Neural crest cell (in vitro differentiated cells): ENCODE measurements at regions not wholly inside any gene's neighbourhood (a gene's known extent, or its start where the extent isn't known, plus 50 kb on each side); places are given as distances from the start of the nearest gene placed in this dataset.
A peak's percentile ranks its signal among the peaks of the same experiment; 100 is the strongest.

ENCODE experiments used
- DNase-seq: peaks from one replicate; pipeline ENCODE4 v3.0.0; 2021; ENCODE audit warnings: low read depth, mixed read lengths, low spot score
- H3K27ac Mint-ChIP-seq: one replicate; pipeline ENCODE4 v1.8.0; 2021; ENCODE audit warnings: mild to moderate bottlenecking, mixed read lengths; ENCODE audit not compliant: unreplicated experiment
- H3K27me3 Mint-ChIP-seq: 2 replicates; pipeline ENCODE4 v1.8.0; 2021; ENCODE audit warnings: low read depth, mild to moderate bottlenecking, mixed read lengths
- H3K36me3 Mint-ChIP-seq: 2 replicates; pipeline ENCODE4 v1.8.0; 2021; ENCODE audit warnings: low read depth, mild to moderate bottlenecking, mixed read lengths
- H3K4me1 Mint-ChIP-seq: 2 replicates; pipeline ENCODE4 v1.8.0; 2021; ENCODE audit warnings: mixed read lengths
- H3K4me3 Mint-ChIP-seq: one replicate; pipeline ENCODE4 v1.8.0; 2021; ENCODE audit warnings: mild to moderate bottlenecking, mixed read lengths
- H3K9me3 Mint-ChIP-seq: 2 replicates; pipeline ENCODE4 v1.8.0; 2021; ENCODE audit warnings: mixed read lengths
- CTCF ChIP-seq: fragments of 200-600 bp; sonication (generic); conservative IDR thresholded peaks from 2 replicates; pipeline ENCODE4 v1.5.0; 2021; ENCODE audit warnings: antibody characterized with exemption, mild to moderate bottlenecking

DNA sequence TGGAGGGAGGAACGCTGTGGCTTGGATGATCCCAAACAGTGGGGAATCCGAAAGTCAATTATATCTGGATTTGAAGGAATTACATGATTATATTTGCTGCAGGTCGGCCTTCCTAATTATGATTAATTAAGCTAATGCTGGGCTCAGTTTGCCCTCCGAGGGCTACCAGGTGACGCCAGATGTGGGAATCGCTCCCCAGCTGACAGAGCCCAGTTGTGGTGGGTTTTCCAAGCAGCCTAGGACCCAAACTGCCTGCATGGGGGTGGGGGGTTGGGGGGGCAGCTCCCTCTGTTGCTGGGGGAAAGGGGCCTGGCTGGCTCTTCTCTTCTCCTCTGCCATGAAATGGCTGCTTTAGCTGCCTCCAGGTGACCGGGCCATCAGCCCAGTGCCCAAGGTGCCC is 147.6 kb upstream of the C1orf174 start:
- H3K36me3 Mint-ChIP-seq = no peaks in the 10 kb centered on the region
- H3K27ac Mint-ChIP-seq = no peak overlapping the region
- TF ChIP-seq CTCF = no peak
- peaks cover 20% of the 10 kb centered on the region for H3K27me3 Mint-ChIP-seq
- H3K4me3 Mint-ChIP-seq = no peak overlapping the region
- DNase-seq = no peak
- H3K4me1 Mint-ChIP-seq = no peaks in the 10 kb centered on the region
- no peaks in the 10 kb centered on the region for H3K9me3 Mint-ChIP-seq

- Mint-ChIP-seq H3K4me1 (no peaks in the 10 kb centered on the region), H3K27ac (no peak overlapping the region), H3K27me3 (peaks cover 17% of the 10 kb centered on the region), H3K9me3 (no peaks in the 10 kb centered on the region), H3K4me3 (no peak overlapping the region), H3K36me3 (no peaks in the 10 kb centered on the region)
- no peak for DNase-seq
- TF ChIP-seq CTCF = no peak
Observed at GRCh38 chr1:4048076-4048475, 148.0 kb upstream of the C1orf174 start.

DNA sequence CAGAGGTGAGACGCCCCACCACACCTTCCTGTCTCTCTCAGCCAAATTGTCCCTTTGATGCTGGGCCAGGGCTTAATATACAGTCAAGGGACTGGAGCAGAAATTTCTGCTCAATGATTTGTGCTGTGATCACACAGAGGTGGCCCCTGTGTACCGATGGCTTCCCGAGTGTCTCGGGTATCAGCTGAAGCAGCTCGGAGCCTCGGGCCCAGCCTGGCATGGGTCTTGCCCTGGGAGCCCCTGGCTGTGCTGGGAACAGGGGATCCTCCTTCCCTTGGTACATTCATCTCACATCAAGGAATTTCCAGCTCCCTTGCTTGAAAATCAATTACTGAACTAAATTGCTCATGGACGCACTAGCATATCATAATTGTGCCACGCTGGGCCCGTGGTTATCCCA is 148.8 kb upstream of the C1orf174 start:
- H3K27me3 Mint-ChIP-seq = peaks cover 9% of the 10 kb centered on the region
- TF ChIP-seq CTCF = no peak
- no peaks in the 10 kb centered on the region for H3K36me3 Mint-ChIP-seq
- no peak for DNase-seq
- H3K4me1 Mint-ChIP-seq = no peaks in the 10 kb centered on the region
- H3K4me3 Mint-ChIP-seq = no peak overlapping the region
- H3K27ac Mint-ChIP-seq = peak overlapping the region; percentile 43
- no peaks in the 10 kb centered on the region for H3K9me3 Mint-ChIP-seq

DNA sequence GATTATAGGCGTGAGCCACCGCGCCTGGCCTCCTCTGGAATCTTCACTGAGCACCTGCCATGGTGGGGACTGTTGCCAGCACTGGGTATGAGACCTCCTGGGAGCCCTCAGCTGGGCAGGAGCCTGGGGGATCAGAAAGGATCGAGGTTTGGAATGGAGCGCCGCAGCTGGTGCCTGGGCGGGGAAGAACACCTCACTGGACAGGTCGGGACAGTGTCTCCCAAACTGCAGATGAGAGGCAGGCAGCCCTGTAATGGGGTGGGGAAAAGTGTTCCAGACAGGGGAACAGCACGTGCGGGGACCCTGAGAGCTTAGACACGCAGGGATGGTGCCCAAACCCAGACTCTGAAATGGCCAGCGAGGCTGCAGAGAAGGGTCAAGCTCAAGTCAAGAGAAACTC is 150.9 kb upstream of the C1orf174 start:
- no peak overlapping the region for H3K27ac Mint-ChIP-seq
- H3K9me3 Mint-ChIP-seq = no peaks in the 10 kb centered on the region
- H3K36me3 Mint-ChIP-seq = no peaks in the 10 kb centered on the region
- H3K27me3 Mint-ChIP-seq = peaks cover 4% of the 10 kb centered on the region
- no peak for DNase-seq
- no peaks in the 10 kb centered on the region for H3K4me1 Mint-ChIP-seq
- no peak overlapping the region for H3K4me3 Mint-ChIP-seq
- no peak for TF ChIP-seq CTCF

DNA sequence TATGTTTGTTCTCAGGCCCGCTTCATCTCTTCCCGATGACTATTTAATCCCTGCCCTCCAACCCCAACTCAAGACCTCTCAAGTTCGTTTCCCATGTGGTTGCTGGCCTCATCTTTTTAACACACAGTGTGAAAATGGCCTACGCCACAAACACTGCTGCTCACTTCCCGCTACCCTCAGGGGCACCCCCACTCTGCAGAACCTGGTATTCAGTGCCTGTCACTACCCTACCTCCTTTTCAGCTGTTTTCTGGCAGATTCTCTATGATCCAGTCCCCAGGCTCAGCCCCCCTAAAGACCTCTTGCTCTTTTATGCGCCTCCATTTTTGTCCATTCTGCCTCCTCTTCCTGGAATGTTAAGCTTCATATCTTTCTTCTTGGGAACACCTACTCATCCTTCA is 152.6 kb upstream of the C1orf174 start:
- H3K27ac Mint-ChIP-seq = no peak overlapping the region
- DNase-seq = no peak
- no peaks in the 10 kb centered on the region for H3K9me3 Mint-ChIP-seq
- no peak for TF ChIP-seq CTCF
- peaks cover 2% of the 10 kb centered on the region for H3K27me3 Mint-ChIP-seq
- H3K36me3 Mint-ChIP-seq = no peaks in the 10 kb centered on the region
- no peaks in the 10 kb centered on the region for H3K4me1 Mint-ChIP-seq
- H3K4me3 Mint-ChIP-seq = no peak overlapping the region
